GM18867 (cell line): ENCODE measurements at regions not wholly inside any gene's neighbourhood (a gene's known extent, or its start where the extent isn't known, plus 50 kb on each side); places are given as distances from the start of the nearest gene placed in this dataset.

Experiments used
- ATAC-seq: cut with Tn5 transposase; IDR thresholded peaks from one replicate; pipeline ENCODE4 v1.9.1; 2021; ENCODE audit warnings: mild to moderate bottlenecking, moderate library complexity; ENCODE audit not compliant: unreplicated experiment

- no peak for ATAC-seq
These were observed 59.3 kb upstream of the ACVR1 start for GRCh38 chr2:157935378-157935906.

- no peak for ATAC-seq
These were observed 58.7 kb upstream of the ACVR1 start for GRCh38 chr2:157934684-157935377.

GRCh38 chr2:157933160-157933920 is 57.2 kb upstream of the ACVR1 start:
- ATAC-seq = no peak

- ATAC-seq = no peak
These were observed 56.5 kb upstream of the ACVR1 start for GRCh38 chr2:157932480-157933159.

GRCh38 chr2:157931542-157931941 is 55.4 kb upstream of the ACVR1 start:
- ATAC-seq = no peak

GRCh38 chr2:157930728-157931127 is 54.6 kb upstream of the ACVR1 start:
- ATAC-seq = no peak

GRCh38 chr2:157929871-157930667 is 53.9 kb upstream of the ACVR1 start:
- ATAC-seq = no peak

GRCh38 chr2:157928372-157928771 is 52.2 kb upstream of the ACVR1 start:
- no peak for ATAC-seq

GRCh38 chr2:157927155-157927554 is 51.0 kb upstream of the ACVR1 start:
- ATAC-seq = no peak
